CMK (cell line): ENCODE measurements at regions not wholly inside any gene's neighbourhood (a gene's known extent, or its start where the extent isn't known, plus 50 kb on each side); places are given as distances from the start of the nearest gene placed in this dataset.
"Not testable (repeated sequence)": the region's sequence is repeated elsewhere in the genome, so short reads cannot be mapped to it uniquely, and the experiment has no call there.

Experiments
- DNase-seq: peaks from one replicate; pipeline ENCODE4 v3.0.0-alpha.2; 2010; ENCODE audit warnings: low read depth

GRCh38 chr4:170801771-170802170 lies 712.0 kb upstream of the AADAT start:
- no peak for DNase-seq

GRCh38 chr4:170794525-170794924 lies 704.8 kb upstream of the AADAT start:
- DNase-seq, result no peak

GRCh38 chr4:170788540-170789051 lies 698.8 kb upstream of the AADAT start:
- DNase-seq, result not testable (repeated sequence)

- DNase-seq, result no peak
These were observed 687.9 kb upstream of the AADAT start for GRCh38 chr4:170777663-170778062.

- DNase-seq, result no peak
These were observed 687.2 kb upstream of the AADAT start for GRCh38 chr4:170776983-170777382.

DNA sequence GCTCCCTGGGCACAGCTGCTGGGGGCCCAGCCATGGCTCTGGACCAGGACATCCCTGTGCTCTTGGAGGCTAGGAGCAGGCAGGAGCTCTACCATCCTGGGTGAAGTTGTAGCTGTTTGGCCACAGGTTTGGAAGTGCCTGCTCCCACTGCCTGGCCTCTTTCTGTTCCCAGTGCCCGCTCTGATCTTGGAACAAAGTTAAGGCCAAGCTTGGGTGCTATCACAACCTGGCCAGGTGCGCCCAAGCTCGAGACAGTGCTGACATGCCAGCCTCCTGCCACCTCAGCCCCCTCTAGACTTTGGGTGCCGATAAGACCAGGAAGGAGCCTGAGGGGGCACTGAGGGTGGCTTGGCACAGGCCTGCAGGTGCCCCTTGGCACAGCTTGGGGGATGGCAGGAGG lies 686.1 kb upstream of the AADAT start:
- DNase-seq, result no peak

DNA sequence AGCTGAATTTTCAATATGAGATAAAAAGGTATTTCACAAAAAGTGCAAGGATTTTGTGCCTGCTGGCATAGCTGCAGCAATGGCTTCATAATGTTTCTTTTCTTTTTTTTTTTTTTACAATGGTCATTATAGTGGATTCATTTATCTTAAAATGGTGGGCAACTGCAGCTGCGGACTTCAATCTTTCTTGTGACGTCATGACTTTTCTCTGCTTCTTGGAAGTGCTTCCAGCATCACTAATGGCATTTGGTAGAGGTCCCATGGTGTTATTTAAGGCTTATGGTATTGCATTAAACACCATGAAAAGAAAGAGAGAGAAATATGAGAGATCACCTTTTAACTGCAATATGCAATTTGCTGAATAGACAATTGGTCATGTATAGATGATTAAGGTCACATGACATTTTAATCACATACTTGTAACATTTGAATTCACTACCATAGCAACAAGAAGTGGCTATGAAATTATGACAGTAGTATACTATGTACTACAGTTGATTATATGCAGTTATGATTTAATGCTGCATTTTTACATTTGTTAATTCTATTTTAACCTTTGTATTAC lies 684.0 kb upstream of the AADAT start:
- DNase-seq, result no peak

DNA sequence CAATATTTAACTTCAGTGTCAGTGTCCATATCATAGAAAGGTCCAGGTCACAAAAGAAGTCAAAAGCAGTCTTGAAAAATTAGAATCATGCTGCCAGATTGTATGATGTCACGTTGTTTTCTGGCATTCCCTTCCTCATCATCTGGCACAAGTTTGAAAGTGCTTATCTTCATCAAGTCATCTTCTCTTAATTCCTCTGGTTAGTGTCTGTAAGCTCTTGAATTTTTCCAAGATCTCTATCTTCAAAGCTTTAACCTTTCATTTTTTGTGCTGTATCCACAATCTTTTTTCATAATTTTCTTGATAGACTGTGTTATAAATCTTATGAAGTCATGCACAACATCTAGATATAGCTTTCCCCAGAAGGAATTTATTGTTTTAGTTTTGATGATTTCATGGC lies 682.7 kb upstream of the AADAT start:
- DNase-seq, result no peak

- no peak for DNase-seq
These were observed 680.9 kb upstream of the AADAT start for GRCh38 chr4:170770664-170771063.

GRCh38 chr4:170769862-170770261 lies 680.1 kb upstream of the AADAT start:
- DNase-seq, result no peak

GRCh38 chr4:170758988-170759387 lies 669.2 kb upstream of the AADAT start:
- DNase-seq, result no peak

GRCh38 chr4:170750519-170750918 lies 660.8 kb upstream of the AADAT start:
- no peak for DNase-seq

- no peak for DNase-seq
These were observed 659.2 kb upstream of the AADAT start for GRCh38 chr4:170748975-170749374.

DNA sequence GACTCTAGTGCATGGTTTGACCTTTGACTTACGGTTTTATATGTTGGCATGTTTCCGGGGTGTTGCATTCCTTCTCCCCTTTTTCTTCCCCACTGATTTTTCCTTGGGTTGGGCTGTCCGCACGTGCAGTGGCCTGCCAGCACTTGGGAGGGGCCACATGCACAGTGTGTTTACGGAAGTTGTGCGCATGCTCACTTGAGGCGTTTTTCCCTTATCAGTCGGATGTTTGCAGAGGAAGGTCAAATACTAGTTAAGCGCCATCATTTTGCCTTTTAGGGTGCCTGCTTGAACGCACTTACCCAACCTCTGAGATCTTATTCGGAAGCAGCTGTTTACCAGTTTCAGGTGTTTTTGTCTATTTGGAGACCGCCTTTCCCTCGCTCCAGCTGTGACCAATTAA lies 653.9 kb upstream of the AADAT start:
- no peak for DNase-seq

- DNase-seq, result no peak
These were observed 652.1 kb upstream of the AADAT start for GRCh38 chr4:170741856-170742255.

DNA sequence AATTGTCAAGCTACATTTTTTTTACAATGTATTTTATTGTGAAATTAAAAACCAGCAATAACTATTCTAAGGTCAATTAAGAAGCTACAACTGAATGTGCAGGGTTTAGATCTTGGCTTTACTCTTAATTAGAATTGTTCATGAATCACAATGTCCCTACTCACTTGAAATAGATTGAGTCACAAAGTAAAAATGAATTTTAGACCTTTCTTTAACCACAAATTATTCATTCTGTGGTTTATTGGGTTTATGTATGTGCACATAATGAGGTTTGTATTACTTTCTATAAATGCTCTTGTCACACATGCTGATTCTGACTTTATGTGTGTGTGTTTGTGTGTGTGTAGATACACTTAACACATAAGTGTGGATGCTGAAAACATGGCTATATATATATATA lies 647.0 kb upstream of the AADAT start:
- DNase-seq, result no peak

- no peak for DNase-seq
These were observed 640.1 kb upstream of the AADAT start for GRCh38 chr4:170729897-170730296.

DNA sequence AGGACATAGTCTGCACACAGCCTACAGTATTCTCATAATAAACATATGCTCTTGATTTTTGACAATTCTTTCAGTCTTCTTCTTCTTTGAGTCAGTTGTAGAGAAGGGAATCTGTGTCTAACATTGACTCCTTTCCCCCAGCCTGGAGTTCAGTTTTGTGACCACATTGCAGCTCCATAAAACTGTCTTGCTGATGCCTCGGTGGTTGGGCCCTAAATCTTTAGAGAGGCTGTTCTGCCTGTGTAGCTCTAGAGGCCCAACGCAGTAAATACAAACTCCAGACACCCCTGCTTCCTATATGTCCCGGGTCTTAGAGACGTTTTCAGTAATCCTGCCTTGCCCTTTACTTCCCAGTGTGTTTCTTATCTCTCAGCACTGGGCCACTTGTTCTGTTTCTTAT lies 639.5 kb upstream of the AADAT start:
- DNase-seq, result no peak

DNA sequence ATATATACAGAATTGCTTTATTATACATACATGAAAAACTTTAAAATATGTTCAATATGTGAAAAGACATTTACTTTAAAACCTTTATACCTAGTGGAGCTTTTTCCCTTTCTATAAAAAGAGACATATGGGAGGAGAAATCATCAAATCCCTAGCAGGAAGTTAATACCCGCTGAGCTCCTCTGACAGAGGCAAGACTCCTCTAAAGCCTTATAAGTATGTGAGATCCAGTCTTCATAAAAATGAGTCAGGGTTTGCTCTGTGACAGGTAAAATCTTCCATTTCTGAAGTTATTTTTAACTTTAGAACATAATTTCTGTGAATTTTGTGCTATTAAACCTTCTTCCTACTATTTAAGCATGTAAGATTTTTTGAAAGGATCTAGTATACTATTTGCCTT lies 634.4 kb upstream of the AADAT start:
- DNase-seq, result no peak

GRCh38 chr4:170723171-170723570 lies 633.4 kb upstream of the AADAT start:
- no peak for DNase-seq

DNA sequence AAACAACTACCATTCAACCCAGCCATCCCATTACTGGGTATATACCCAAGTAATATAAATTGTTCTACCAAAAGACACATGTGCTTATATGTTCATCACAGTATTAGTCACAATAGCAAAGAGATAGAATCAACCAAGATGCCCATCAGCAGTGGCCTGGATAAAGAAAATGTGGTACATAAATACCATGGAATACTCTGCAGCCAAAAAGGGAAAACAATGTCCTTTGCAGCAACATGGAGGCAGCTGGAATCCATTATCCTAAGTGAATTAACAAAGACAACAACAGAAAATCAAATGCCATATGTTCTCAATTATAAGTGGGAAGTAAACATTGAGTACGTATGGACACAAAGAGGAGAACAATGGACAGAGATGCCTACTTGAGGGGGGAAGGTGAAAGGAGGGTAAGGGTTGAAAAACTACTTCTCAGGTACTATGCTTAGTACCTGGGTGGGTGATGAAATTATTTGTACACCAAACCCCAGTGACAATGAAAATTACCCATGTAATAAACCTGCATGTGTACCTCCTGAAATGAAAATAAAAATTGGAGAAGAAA lies 632.1 kb upstream of the AADAT start:
- DNase-seq, result no peak

- no peak for DNase-seq
These were observed 627.1 kb upstream of the AADAT start for GRCh38 chr4:170716868-170717267.

DNA sequence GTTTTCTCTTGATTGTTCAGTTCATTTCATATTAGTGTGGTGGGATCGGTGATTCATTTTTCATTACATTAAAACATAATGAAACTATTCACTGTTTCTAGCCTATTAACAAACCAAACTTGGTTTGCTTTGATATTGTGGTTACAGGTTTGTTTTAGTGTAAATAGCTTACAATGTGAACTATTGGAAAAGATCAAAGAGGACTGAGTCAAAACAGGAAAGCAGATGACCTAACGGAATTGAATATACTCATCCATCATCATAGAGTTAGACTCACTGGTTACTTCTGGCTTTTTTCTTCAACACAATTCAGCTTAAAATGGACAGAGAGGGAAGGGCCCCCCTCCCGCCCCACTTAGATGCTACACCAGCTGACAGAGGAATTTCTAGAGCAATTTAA lies 616.2 kb upstream of the AADAT start:
- no peak for DNase-seq

GRCh38 chr4:170700064-170700463 lies 610.3 kb upstream of the AADAT start:
- no peak for DNase-seq
